LNCAP (cell line): ENCODE measurements at regions not wholly inside any gene's neighbourhood (a gene's known extent, or its start where the extent isn't known, plus 50 kb on each side); places are given as distances from the start of the nearest gene placed in this dataset.

Experiments
- TF ChIP-seq, protein P1 (sequence below): fragments of 450-650 bp; IDR thresholded peaks from 2 replicates; pipeline ENCODE4 v1.5.1; 2017; ENCODE audit warnings: mild to moderate bottlenecking

- TF ChIP-seq, protein P1, sequence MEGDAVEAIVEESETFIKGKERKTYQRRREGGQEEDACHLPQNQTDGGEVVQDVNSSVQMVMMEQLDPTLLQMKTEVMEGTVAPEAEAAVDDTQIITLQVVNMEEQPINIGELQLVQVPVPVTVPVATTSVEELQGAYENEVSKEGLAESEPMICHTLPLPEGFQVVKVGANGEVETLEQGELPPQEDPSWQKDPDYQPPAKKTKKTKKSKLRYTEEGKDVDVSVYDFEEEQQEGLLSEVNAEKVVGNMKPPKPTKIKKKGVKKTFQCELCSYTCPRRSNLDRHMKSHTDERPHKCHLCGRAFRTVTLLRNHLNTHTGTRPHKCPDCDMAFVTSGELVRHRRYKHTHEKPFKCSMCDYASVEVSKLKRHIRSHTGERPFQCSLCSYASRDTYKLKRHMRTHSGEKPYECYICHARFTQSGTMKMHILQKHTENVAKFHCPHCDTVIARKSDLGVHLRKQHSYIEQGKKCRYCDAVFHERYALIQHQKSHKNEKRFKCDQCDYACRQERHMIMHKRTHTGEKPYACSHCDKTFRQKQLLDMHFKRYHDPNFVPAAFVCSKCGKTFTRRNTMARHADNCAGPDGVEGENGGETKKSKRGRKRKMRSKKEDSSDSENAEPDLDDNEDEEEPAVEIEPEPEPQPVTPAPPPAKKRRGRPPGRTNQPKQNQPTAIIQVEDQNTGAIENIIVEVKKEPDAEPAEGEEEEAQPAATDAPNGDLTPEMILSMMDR, result no peak
Measured at GRCh38 chr12:115636546-115636945, 640.9 kb downstream of the MED13L start.

- TF ChIP-seq, protein P1, result peak; percentile 56
Measured at GRCh38 chr12:115632308-115632707, 645.2 kb downstream of the MED13L start.

GRCh38 chr12:115630136-115630535 is 647.4 kb downstream of the MED13L start:
- TF ChIP-seq, protein P1, result no peak

DNA sequence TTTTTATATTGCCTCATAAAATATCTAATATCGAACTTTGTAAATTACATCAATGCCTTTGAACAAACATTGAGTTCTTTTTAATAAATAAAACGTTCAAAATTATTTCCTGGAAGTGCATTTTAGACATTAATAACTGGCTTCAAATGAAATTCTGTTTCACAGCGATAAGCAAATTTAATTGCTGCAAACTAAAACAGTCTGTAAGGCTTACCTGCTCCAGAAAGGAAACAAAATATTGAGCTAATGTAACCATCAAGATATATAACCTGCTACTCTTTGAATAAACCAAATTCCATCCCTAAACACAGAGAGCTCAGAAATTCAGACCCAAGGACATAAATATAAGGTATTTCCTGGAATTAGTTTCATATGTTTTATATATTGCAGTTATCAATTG is 651.3 kb downstream of the MED13L start:
- TF ChIP-seq, protein P1, result no peak

GRCh38 chr12:115623764-115624334 is 653.6 kb downstream of the MED13L start:
- TF ChIP-seq, protein P1, result no peak

DNA sequence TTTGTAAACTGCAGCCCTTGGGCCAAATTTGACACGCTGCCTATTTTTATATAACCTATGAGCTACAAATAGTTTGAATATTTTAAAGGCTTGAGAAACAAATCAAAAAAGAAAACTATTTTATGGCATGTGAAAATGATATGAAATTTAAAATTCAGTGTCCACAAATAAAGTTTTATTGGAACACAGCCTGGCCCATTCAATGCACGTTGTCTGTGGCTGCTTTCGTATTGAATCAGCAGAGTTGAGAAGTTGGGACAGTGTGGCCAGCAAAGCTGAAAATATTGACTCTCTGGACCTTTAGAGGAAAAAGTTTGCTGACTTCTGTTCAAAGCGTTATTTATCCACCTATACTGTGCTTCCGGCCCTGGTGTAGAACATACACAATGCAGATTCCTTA is 654.2 kb downstream of the MED13L start:
- TF ChIP-seq, protein P1, result no peak

GRCh38 chr12:115620816-115621215 is 656.7 kb downstream of the MED13L start:
- TF ChIP-seq, protein P1, result no peak

DNA sequence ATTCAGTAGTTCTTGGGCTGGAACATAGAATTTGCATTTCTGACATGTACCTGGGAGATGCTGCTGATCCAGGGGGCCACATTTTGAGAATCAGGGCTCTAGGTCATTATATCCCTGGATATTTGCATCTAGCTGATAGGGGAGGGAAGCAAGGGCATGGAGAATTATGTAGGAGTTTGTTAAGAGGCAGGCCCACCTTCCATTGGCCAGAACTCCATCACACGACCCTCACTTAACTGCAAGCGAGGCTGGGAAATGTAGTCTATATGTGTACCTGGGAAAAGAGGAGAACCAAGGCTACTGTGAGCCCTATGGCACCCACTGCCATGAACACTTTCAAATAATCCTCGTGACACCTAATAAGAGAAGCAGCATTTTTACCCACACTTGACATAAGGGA is 657.6 kb downstream of the MED13L start:
- TF ChIP-seq, protein P1, result no peak
